ENCODE measurements at regions not wholly inside any gene's neighbourhood (a gene's known extent, or its start where the extent isn't known, plus 50 kb on each side); places are given as distances from the start of the nearest gene placed in this dataset.

DNA sequence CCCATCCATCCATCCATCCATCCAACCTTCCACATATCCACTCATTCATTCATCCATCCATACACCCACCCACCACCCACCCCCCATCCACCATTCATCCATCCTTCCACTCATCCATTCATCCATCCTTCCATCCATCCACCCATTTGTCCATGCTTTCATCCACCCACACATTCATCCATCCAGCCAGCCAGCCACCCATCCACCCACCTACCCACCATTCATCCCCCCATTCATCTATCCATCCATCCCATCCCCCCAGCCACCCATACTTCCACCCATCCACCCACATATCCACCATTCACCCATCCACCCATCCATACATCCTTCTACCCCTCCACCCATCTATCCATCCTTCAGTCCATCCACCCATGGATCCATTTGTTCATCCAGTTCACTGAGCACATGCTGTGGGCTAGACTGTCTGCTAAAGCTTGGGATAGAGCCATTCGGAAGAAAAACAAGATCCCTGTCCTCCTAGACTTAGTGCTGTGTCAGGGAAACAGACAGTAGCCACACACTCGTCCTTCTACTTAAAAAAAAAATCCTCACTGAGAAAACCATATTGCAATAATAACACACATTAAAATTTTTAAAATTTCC lies 377.5 kb downstream of the ADGRD1 start:
- Histone ChIP-seq H3K4me2 (no peak overlapping the region), H3K9me2 (replicated peaks; ENCODE audit: insufficient read depth) (no peaks in the 10 kb centered on the region), H3K79me2 (no peaks in the 10 kb centered on the region), H3K9me3 (ENCODE audit: low read depth) (no peaks in the 10 kb centered on the region), H3K4me1 (ENCODE audit: insufficient read depth) (no peaks in the 10 kb centered on the region), H3K27ac (no peak overlapping the region), H3K36me3 (replicated peaks; ENCODE audit: insufficient read depth, low read depth) (no peaks in the 10 kb centered on the region), H2AFZ (no peak overlapping the region), H3K27me3 (no peaks in the 10 kb centered on the region), H4K20me1 (ENCODE audit: insufficient read depth, poor library complexity, severe bottlenecking) (no peaks in the 10 kb centered on the region), H3K4me3 (no peak overlapping the region)
- no peak for DNase-seq (ENCODE audit: low spot score)
- no peak for TF ChIP-seq EZH2phosphoT487 (IDR thresholded peaks at IDR 0.05; ENCODE audit: low read depth, severe bottlenecking, unreplicated experiment)
- TF ChIP-seq, protein P1, sequence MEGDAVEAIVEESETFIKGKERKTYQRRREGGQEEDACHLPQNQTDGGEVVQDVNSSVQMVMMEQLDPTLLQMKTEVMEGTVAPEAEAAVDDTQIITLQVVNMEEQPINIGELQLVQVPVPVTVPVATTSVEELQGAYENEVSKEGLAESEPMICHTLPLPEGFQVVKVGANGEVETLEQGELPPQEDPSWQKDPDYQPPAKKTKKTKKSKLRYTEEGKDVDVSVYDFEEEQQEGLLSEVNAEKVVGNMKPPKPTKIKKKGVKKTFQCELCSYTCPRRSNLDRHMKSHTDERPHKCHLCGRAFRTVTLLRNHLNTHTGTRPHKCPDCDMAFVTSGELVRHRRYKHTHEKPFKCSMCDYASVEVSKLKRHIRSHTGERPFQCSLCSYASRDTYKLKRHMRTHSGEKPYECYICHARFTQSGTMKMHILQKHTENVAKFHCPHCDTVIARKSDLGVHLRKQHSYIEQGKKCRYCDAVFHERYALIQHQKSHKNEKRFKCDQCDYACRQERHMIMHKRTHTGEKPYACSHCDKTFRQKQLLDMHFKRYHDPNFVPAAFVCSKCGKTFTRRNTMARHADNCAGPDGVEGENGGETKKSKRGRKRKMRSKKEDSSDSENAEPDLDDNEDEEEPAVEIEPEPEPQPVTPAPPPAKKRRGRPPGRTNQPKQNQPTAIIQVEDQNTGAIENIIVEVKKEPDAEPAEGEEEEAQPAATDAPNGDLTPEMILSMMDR (IDR thresholded peaks at IDR 0.05; ENCODE audit: poor library complexity), result no peak
- WGBS (ENCODE audit: low lambda C conversion rate, missing lambda C conversion rate), result 78% methylated on average over 2 of the region's 2 CpGs

DNA sequence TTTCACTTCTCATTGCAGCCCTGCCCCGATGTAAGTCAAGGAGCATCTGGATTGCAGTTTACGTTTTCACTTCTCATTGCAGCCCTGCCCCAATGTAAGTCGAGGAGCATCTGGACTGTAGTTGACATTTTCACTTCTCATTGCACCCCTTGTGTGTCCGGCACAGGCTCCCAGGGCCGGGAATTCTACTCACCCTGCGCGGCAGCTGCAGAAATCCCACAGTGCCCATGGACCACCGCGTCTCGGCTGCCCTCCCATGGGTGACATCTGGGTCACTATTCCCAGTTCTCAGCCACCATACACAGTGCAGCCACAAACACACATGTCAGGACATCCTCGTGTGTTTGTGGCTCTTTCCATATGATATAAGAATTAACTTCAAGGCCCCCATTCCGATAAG lies 378.5 kb downstream of the ADGRD1 start:
- Histone ChIP-seq H4K20me1 (ENCODE audit: insufficient read depth, poor library complexity, severe bottlenecking) (no peaks in the 10 kb centered on the region), H2AFZ (no peak overlapping the region), H3K36me3 (replicated peaks; ENCODE audit: insufficient read depth, low read depth) (no peaks in the 10 kb centered on the region), H3K79me2 (no peaks in the 10 kb centered on the region), H3K4me2 (no peak overlapping the region), H3K27me3 (no peaks in the 10 kb centered on the region), H3K9me2 (replicated peaks; ENCODE audit: insufficient read depth) (no peaks in the 10 kb centered on the region), H3K4me3 (no peak overlapping the region), H3K9me3 (ENCODE audit: low read depth) (no peaks in the 10 kb centered on the region), H3K4me1 (ENCODE audit: insufficient read depth) (no peaks in the 10 kb centered on the region), H3K27ac (no peak overlapping the region)
- no peak for DNase-seq (ENCODE audit: low spot score)
- no peak for TF ChIP-seq EZH2 (IDR thresholded peaks at IDR 0.05; ENCODE audit: borderline replicate concordance)
- TF ChIP-seq, protein P1 (IDR thresholded peaks at IDR 0.05; ENCODE audit: poor library complexity), result no peak
- no peak for TF ChIP-seq EZH2phosphoT487 (IDR thresholded peaks at IDR 0.05; ENCODE audit: low read depth, severe bottlenecking, unreplicated experiment)
- WGBS (ENCODE audit: low lambda C conversion rate, missing lambda C conversion rate), result 82% methylated on average over 12 of the region's 12 CpGs

DNA sequence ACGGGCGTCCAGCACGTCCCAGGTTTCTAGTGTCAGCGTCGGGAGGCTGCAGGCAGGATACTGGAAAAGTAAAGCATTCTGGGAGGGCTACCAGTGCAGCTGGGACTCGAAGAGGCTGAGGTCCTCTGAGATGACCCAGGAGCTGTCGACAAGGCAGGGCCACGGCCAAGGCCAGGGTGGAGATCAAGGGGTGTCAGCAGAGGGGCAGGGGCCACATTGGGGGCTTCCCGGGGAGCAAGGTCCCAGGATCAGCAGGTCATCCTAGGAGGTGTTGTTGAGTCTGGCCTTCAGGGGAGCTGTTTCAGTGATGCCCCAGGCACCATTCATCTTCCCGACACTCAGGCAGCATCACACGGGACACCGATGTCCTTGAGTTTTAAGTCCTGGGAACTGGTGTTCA lies 377.8 kb upstream of the SFSWAP start:
- Histone ChIP-seq H3K9me2 (replicated peaks; ENCODE audit: insufficient read depth) (no peaks in the 10 kb centered on the region), H3K27me3 (no peaks in the 10 kb centered on the region), H3K79me2 (no peaks in the 10 kb centered on the region), H3K4me1 (ENCODE audit: insufficient read depth) (no peaks in the 10 kb centered on the region), H3K4me3 (no peak overlapping the region), H3K36me3 (replicated peaks; ENCODE audit: insufficient read depth, low read depth) (no peaks in the 10 kb centered on the region), H3K4me2 (no peak overlapping the region), H3K27ac (no peak overlapping the region), H4K20me1 (ENCODE audit: insufficient read depth, poor library complexity, severe bottlenecking) (no peaks in the 10 kb centered on the region), H2AFZ (no peak overlapping the region), H3K9me3 (ENCODE audit: low read depth) (no peaks in the 10 kb centered on the region)
- WGBS (ENCODE audit: low lambda C conversion rate, missing lambda C conversion rate), result 93% methylated on average over 11 of the region's 12 CpGs
- TF ChIP-seq, protein P1 (IDR thresholded peaks at IDR 0.05; ENCODE audit: poor library complexity), result no peak
- TF ChIP-seq EZH2phosphoT487 (IDR thresholded peaks at IDR 0.05; ENCODE audit: low read depth, severe bottlenecking, unreplicated experiment) (no peak), EZH2 (IDR thresholded peaks at IDR 0.05; ENCODE audit: borderline replicate concordance) (no peak)
- no peak for DNase-seq (ENCODE audit: low spot score)
